GM19438 (cell line): ENCODE measurements at regions not wholly inside any gene's neighbourhood (a gene's known extent, or its start where the extent isn't known, plus 50 kb on each side); places are given as distances from the start of the nearest gene placed in this dataset.

Experiments used
- ATAC-seq: cut with Tn5 transposase; IDR thresholded peaks from one replicate; pipeline ENCODE4 v1.9.1; 2021; ENCODE audit warnings: low read depth; ENCODE audit not compliant: unreplicated experiment

DNA sequence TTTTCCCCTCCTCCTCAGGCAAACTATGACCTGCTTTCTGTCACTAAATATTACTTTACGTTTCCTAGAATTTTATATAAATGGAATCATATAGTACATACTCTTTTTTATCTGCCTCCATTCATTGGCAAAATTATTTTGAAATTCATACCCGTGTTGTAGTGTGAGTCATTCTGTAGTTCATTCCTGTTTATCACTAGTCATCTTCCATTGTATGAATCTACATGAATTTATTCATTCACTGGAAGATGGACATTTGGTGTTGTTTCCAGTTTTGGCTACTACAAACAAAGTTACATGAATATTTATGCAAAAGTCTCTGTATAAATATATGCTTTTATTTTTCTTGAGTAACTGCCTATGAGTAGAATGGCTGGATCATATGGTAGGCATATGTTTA lies 60.7 kb upstream of the OPCML start:
- ATAC-seq = no peak

DNA sequence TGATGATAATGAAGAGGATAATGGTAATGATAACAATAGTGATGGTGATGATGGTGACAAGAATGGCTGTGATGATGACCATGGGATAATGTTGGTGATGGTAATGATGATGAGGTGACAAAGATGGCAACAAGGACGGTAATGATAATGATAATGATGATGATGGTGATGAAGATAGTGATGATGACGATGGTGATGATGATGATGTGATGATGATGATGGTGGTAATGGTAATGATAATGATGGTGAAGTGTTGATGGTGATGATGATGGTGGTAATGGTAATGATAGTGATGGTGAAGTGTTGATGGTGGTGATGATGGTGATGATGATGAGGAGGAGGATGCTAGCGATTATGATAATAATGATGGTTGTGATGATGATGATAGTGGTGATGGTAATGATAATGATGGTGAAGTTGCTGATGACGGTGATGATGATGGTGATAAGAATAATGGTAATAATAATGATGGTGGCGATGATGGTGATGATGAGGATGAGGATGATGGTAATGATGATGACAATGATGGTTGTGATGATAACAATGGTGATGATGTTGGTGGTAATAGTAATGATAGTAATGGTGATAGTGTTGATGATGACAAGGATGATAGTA lies 54.7 kb upstream of the OPCML start:
- no peak for ATAC-seq

DNA sequence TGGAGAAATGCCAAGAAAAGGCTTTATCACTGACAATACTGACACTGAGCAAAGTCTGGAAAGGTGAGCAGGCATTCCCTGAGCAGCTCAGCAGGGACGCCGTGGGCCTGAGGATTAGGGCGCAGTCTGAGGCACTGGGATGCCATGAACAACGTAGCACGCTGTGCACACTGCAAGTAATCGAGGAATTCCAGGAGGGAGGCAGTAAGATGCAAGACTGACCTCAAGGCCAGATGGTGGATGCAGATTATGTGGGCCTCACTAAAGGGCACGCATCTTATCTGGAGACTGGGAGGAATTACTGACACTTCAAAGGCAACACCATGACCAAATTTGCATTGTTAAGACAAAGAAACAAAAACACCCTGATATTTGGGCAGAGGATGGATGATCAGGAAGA lies 50.4 kb upstream of the OPCML start:
- ATAC-seq = no peak

DNA sequence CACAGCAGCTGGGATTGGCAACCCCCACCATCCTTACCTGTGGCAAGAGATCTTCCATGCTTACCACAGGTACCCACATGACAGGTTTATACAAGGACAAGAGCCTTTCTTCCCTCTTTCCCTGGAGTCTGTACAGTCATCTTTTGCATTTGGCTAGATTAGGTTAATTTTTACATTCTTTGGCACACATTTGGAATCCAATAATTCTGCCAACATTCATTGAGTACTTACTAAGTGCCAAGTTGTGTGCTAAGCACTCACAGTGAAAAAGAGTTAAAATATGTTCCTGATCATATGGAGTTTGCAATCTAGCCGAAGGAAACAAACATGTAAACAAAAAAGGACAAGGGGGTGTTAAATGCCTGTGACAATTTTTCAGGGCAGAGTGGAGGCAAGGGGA lies 50.0 kb upstream of the OPCML start:
- ATAC-seq = no peak
